GM12864 (cell line): ENCODE measurements at regions not wholly inside any gene's neighbourhood (a gene's known extent, or its start where the extent isn't known, plus 50 kb on each side); places are given as distances from the start of the nearest gene placed in this dataset.
"Not testable (repeated sequence)": the region's sequence is repeated elsewhere in the genome, so short reads cannot be mapped to it uniquely, and the experiment has no call there.

Experiments
- DNase-seq: peaks from one replicate; pipeline ENCODE4 v3.0.0-alpha.2; 2011; ENCODE audit warnings: low read depth
- H3K4me3 ChIP-seq: 2 replicates; pipeline ENCODE4 v1.5.1; 2011; ENCODE audit warnings: mild to moderate bottlenecking, low read depth, low read length, control low read depth
- TF ChIP-seq, protein P1 (sequence below): IDR thresholded peaks from 2 replicates; pipeline ENCODE4 v1.5.1; 2011; ENCODE audit warnings: low read depth, mild to moderate bottlenecking, moderate library complexity, low read length, control low read depth, inconsistent platforms; ENCODE audit errors: missing control alignments

DNA sequence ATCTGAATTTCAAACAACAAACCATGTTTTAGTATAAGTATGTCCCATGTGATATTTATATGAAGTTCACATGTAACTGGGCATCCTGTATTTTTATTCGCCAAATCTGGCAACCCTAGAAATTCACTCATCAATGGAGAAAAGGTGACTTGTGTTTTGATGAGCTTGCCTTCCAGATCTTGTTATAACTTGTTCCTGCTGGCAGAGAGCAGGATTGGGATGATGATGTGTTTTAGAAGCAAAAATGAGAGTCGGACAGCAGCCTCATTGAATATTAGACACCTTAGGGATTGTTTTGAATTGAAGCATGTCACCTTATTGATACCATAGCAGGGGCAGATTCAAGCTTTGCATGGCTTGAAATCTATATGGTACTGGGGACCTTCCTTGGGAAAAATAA is 85.4 kb upstream of the MED13 start:
- no peak for DNase-seq

DNA sequence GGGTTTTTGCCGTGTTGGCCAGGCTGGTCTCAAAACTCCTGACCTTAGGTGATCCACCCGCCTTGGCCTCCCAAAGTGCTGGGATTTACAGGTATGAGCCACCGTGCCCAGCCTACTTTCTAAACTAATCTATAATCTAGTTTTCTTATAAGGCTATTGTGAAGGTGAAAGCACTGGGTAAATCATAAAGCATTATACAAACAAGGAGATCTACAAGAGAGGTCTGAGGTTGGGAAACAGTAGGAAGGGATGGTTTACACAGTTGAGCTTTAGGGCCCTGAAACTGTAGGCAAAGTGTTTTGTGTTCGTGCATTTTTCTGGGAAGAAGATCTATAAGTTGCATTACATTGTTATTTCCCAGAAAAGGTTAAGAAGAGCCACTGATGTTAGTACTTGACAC is 84.9 kb upstream of the MED13 start:
- no peak overlapping the region for H3K4me3 ChIP-seq
- DNase-seq = no peak
- TF ChIP-seq, protein P1, sequence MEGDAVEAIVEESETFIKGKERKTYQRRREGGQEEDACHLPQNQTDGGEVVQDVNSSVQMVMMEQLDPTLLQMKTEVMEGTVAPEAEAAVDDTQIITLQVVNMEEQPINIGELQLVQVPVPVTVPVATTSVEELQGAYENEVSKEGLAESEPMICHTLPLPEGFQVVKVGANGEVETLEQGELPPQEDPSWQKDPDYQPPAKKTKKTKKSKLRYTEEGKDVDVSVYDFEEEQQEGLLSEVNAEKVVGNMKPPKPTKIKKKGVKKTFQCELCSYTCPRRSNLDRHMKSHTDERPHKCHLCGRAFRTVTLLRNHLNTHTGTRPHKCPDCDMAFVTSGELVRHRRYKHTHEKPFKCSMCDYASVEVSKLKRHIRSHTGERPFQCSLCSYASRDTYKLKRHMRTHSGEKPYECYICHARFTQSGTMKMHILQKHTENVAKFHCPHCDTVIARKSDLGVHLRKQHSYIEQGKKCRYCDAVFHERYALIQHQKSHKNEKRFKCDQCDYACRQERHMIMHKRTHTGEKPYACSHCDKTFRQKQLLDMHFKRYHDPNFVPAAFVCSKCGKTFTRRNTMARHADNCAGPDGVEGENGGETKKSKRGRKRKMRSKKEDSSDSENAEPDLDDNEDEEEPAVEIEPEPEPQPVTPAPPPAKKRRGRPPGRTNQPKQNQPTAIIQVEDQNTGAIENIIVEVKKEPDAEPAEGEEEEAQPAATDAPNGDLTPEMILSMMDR = no peak

More for the DNA sequence above, 85.4 kb upstream of the MED13 start:
- TF ChIP-seq, protein P1 = no peak
- H3K4me3 ChIP-seq = no peak overlapping the region

- no peak for DNase-seq
- H3K4me3 ChIP-seq = no peak overlapping the region
Observed at GRCh38 chr17:62147284-62147683, 82.2 kb upstream of the MED13 start.

DNA sequence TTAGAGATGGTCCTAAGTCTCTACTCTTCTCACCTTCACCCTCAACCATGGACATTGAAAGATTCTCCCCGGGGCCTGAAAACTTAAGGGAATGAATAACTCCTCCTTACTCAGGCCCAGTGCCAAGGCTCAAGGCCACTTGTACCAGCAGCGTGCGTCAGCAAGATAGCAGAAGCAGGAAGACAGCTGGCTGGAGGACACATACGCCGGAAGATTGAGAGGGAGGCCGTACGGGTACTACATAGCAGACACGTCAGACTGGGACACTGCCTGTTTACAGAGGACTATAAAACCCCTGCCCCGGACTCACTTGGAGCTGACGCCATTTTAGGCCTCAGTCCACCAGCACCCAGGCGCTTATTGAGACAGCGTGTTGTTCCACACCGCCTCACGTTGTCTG is 75.8 kb upstream of the MED13 start:
- no peak for DNase-seq
- TF ChIP-seq, protein P1 = no peak
- H3K4me3 ChIP-seq = no peak overlapping the region

More at GRCh38 chr17:62147284-62147683, 82.2 kb upstream of the MED13 start:
- TF ChIP-seq, protein P1 = no peak

DNA sequence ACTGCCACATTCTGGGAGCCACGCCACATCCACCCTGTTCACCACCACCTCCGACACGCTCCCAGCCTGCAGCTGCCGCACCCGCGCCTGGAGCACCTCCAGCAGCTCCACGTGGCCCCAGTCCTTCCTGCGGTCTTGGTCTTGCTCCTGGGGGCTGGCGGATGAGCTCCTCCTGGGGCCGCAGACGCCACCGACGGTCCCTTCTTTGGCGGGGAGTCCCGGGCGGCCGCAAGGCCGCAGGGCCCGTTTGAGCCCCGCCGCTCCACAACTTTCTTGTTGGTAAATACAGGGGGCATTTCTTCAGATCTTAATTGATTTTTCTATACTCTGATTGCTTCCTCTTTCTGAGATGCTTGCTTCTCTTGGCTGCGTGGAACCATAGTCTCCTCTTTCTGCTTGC is 75.3 kb upstream of the MED13 start:
- no peak for DNase-seq
- TF ChIP-seq, protein P1 = no peak
- H3K4me3 ChIP-seq = no peak overlapping the region

GRCh38 chr17:62139690-62140354 is 74.7 kb upstream of the MED13 start:
- DNase-seq, H3K4me3 ChIP-seq: not testable (repeated sequence)

DNA sequence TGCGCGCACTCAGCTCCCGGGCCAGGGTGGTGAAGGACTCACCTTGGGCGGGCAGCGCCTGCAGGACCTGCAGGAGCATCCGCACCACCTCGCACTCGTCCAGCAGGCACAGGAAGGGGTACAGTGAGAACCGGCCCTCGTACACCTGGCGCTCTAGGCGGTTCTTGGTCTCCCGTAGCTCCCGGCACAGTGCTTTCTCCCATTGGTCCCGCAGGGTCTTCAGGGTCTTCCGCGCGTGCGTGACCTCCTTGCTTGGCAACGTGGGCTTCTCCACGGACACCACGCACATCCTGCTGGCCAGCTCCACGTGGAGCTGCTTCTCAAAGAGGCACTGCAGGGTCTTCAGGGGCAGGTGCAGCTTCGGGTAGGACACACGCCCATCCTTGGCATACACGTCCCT is 74.1 kb upstream of the MED13 start:
- TF ChIP-seq, protein P1 = no peak
- DNase-seq = no peak
- no peak overlapping the region for H3K4me3 ChIP-seq

- not testable (repeated sequence) for DNase-seq, H3K4me3 ChIP-seq
Observed at GRCh38 chr17:62138676-62139121, 73.6 kb upstream of the MED13 start.

GRCh38 chr17:62137734-62138624 is 72.9 kb upstream of the MED13 start:
- not testable (repeated sequence) for H3K4me3 ChIP-seq, DNase-seq

GRCh38 chr17:62137013-62137733 is 72.1 kb upstream of the MED13 start:
- H3K4me3 ChIP-seq, DNase-seq: not testable (repeated sequence)
